T-cell (primary cell): ENCODE measurements at regions not wholly inside any gene's neighbourhood (a gene's known extent, or its start where the extent isn't known, plus 50 kb on each side); places are given as distances from the start of the nearest gene placed in this dataset.
A peak's percentile ranks its signal among the peaks of the same experiment; 100 is the strongest.

Source experiments
- ATAC-seq, 4 experiments: fragments of 200-7000 bp in 3 of 4; fragments of 150-1000 bp in 1 of 4; cut with Tn5 transposase; replicated peaks in 1 of 4; 1 replicate in 3 of 4; 2 replicates in 1 of 4; pipeline ENCODE4 v1.10.0; 2021; ENCODE audit warnings: moderate library complexity in 3 of 4, mild to moderate bottlenecking in 2 of 4, moderate number of reproducible peaks in 1 of 4
- CTCF ChIA-PET, 2 donors: fragments of 300-600 bp; sonication (Branson Sonifier 250); formaldehyde crosslinking; loops; one replicate each; lab custom pipeline; 2022; ENCODE audit warnings: antibody characterized with exemption in 2 of 2; lab: Charles Lee
- POLR2A ChIA-PET, 2 donors: fragments of 300-600 bp; sonication (Branson Sonifier 250); formaldehyde crosslinking; loops; one replicate each; lab custom pipeline; 2022; ENCODE audit warnings: antibody characterized with exemption in 2 of 2; lab: Charles Lee
- DNase-seq, 35 experiments: peaks; one replicate each; pipeline versions ENCODE4 v3.0.0 to v3.0.0-alpha.2; 2013 to 2023
- H3K27ac ChIP-seq: one replicate; pipeline ENCODE4 v1.5.1; 2013; ENCODE audit warnings: low read length
- H3K27me3 ChIP-seq, 2 experiments: replicated peaks in 1 of 2; 1 replicate in 1 of 2; 2 replicates in 1 of 2; pipeline versions ENCODE4 v1.6.1 to v1.7.0; 2013; ENCODE audit warnings: low read length in 1 of 2, mixed read lengths in 1 of 2; ENCODE audit not compliant: control insufficient read depth in 2 of 2, insufficient read depth in 2 of 2; ENCODE audit errors: extremely low read depth in 1 of 2
- H3K36me3 ChIP-seq, 2 donors: 1 replicate in 1 of 2; 2 replicates in 1 of 2; pipeline versions ENCODE4 v1.6.1 to v1.7.0; 2013; ENCODE audit warnings: low read length in 1 of 2; ENCODE audit not compliant: control insufficient read depth in 2 of 2, insufficient read depth in 1 of 2; ENCODE audit errors: extremely low read depth in 1 of 2
- H3K4me1 ChIP-seq, 2 experiments: 1 replicate in 1 of 2; 2 replicates in 1 of 2; pipeline versions ENCODE4 v1.6.1 to v1.7.0; 2013; ENCODE audit warnings: low read length in 2 of 2, mixed read lengths in 1 of 2; ENCODE audit not compliant: insufficient read depth in 2 of 2, control insufficient read depth in 1 of 2; ENCODE audit errors: extremely low read depth in 1 of 2
- H3K4me3 ChIP-seq, 2 donors: 1 replicate in 1 of 2; 2 replicates in 1 of 2; pipeline versions ENCODE4 v1.5.1 to v1.7.0; 2013; ENCODE audit warnings: mild to moderate bottlenecking in 2 of 2, low read length in 1 of 2, moderate library complexity in 1 of 2; ENCODE audit not compliant: control insufficient read depth in 1 of 2; ENCODE audit errors: extremely low read depth in 1 of 2
- H3K9me3 ChIP-seq: 2 replicates; pipeline ENCODE4 v1.7.0; 2013
- H3K27ac Mint-ChIP-seq, 2 donors: one replicate each; pipeline ENCODE4 v1.8.0; 2020 to 2021; ENCODE audit warnings: mild to moderate bottlenecking in 2 of 2, mixed read lengths in 2 of 2
- H3K27me3 Mint-ChIP-seq, 2 donors: one replicate each; pipeline ENCODE4 v1.8.0; 2021 to 2022; ENCODE audit warnings: mixed read lengths in 2 of 2
- H3K36me3 Mint-ChIP-seq: one replicate; pipeline ENCODE4 v1.8.0; 2021; ENCODE audit warnings: mixed read lengths
- H3K4me1 Mint-ChIP-seq, 3 donors: one replicate each; pipeline ENCODE4 v1.8.0; 2020 to 2022; ENCODE audit warnings: mixed read lengths in 3 of 3, mild to moderate bottlenecking in 1 of 3
- H3K4me3 Mint-ChIP-seq, 3 donors: one replicate each; pipeline ENCODE4 v1.8.0; 2020 to 2022; ENCODE audit warnings: mild to moderate bottlenecking in 3 of 3, mixed read lengths in 3 of 3, moderate library complexity in 3 of 3
- H3K9me3 Mint-ChIP-seq, 3 donors: one replicate each; pipeline ENCODE4 v1.8.0; 2020 to 2022; ENCODE audit warnings: mixed read lengths in 3 of 3
- WGBS: methylation state at CpG from one replicate; pipeline ENCODE4 v1.1.5; 2013; ENCODE audit warnings: missing lambda C conversion rate; ENCODE audit not compliant: insufficient coverage; 5-methylcytosine and 5-hydroxymethylcytosine counted together

GRCh38 chr20:40339661-40340449 lies 349.2 kb downstream of the MAFB start:
- Mint-ChIP-seq H3K4me3 (no peak overlapping the region), H3K36me3 (no peaks in the 10 kb centered on the region), H3K27me3 (peaks cover 3 to 9% of the 10 kb centered on the region in 2 donors), H3K4me1 (no peaks in the 10 kb centered on the region), H3K9me3 (peaks cover 15 to 20% (median 19%) of the 10 kb centered on the region in 3 donors), H3K27ac (no peak overlapping the region)
- no peaks in the 10 kb centered on the region for H3K4me1 ChIP-seq
- no peak overlapping the region for H3K27ac ChIP-seq
- WGBS, result no CpG with 5 or more reads among the region's 2 CpGs
- CTCF ChIA-PET, result no interaction called here
- H3K27me3 ChIP-seq, result peaks cover 0 to 3% of the 10 kb centered on the region in 2 experiments
- ATAC-seq (no peak), DNase-seq (peak in 1 of 35 experiments; percentile 16)
- no peaks in the 10 kb centered on the region for H3K36me3 ChIP-seq
- H3K4me3 ChIP-seq, result no peak overlapping the region
- POLR2A ChIA-PET, result no interaction called here
- H3K9me3 ChIP-seq, result no peaks in the 10 kb centered on the region

GRCh38 chr20:40336533-40336932 lies 352.5 kb downstream of the MAFB start:
- Mint-ChIP-seq H3K9me3 (peaks cover 0 to 9% (median 0%) of the 10 kb centered on the region in 3 donors), H3K36me3 (no peaks in the 10 kb centered on the region), H3K4me1 (no peaks in the 10 kb centered on the region), H3K4me3 (no peak overlapping the region), H3K27me3 (peaks cover 5 to 20% of the 10 kb centered on the region in 2 donors), H3K27ac (no peak overlapping the region)
- H3K4me3 ChIP-seq, result no peak overlapping the region
- ChIA-PET CTCF (no interaction called here), POLR2A (no interaction called here)
- no peaks in the 10 kb centered on the region for H3K4me1 ChIP-seq
- no peak overlapping the region for H3K27ac ChIP-seq
- no peaks in the 10 kb centered on the region for H3K9me3 ChIP-seq
- 100% methylated on average over 1 of the region's 1 CpG for WGBS
- no peak for DNase-seq
- no peak for ATAC-seq
- peaks cover 0 to 7% of the 10 kb centered on the region in 2 experiments for H3K27me3 ChIP-seq
- no peaks in the 10 kb centered on the region for H3K36me3 ChIP-seq

GRCh38 chr20:40335901-40336351 lies 353.1 kb downstream of the MAFB start:
- Histone ChIP-seq H3K27ac (no peak overlapping the region), H3K4me3 (no peak overlapping the region), H3K4me1 (no peaks in the 10 kb centered on the region), H3K36me3 (no peaks in the 10 kb centered on the region), H3K9me3 (no peaks in the 10 kb centered on the region), H3K27me3 (peaks cover 0 to 7% of the 10 kb centered on the region in 2 experiments)
- Mint-ChIP-seq H3K27me3 (peaks cover 5 to 20% of the 10 kb centered on the region in 2 donors), H3K27ac (no peak overlapping the region), H3K9me3 (peaks cover 0 to 9% (median 0%) of the 10 kb centered on the region in 3 donors), H3K36me3 (no peaks in the 10 kb centered on the region), H3K4me1 (no peaks in the 10 kb centered on the region), H3K4me3 (no peak overlapping the region)
- ChIA-PET POLR2A (interaction anchor here in 1 of 2 donors (0.6 kb wide), 1 partner anchor 12 kb away, joined by 5 read pairs; no protein-coding TSS in a partner anchor), CTCF (no interaction called here)
- ATAC-seq, result no peak
- WGBS, result 14% methylated on average over 1 of the region's 3 CpGs
- no peak for DNase-seq

GRCh38 chr20:40335437-40335836 lies 353.6 kb downstream of the MAFB start:
- Mint-ChIP-seq H3K36me3 (no peaks in the 10 kb centered on the region), H3K4me1 (no peaks in the 10 kb centered on the region), H3K27me3 (peaks cover 5 to 20% of the 10 kb centered on the region in 2 donors), H3K9me3 (peaks cover 0 to 12% (median 0%) of the 10 kb centered on the region in 3 donors), H3K4me3 (no peak overlapping the region), H3K27ac (no peak overlapping the region)
- Histone ChIP-seq H3K27me3 (peaks cover 0 to 7% of the 10 kb centered on the region in 2 experiments), H3K4me1 (no peaks in the 10 kb centered on the region), H3K27ac (no peak overlapping the region), H3K4me3 (no peak overlapping the region), H3K36me3 (no peaks in the 10 kb centered on the region), H3K9me3 (no peaks in the 10 kb centered on the region)
- CTCF ChIA-PET, result no interaction called here
- POLR2A ChIA-PET, result no interaction called here
- no peak for ATAC-seq
- no CpG with 5 or more reads among the region's 6 CpGs for WGBS
- DNase-seq, result no peak

- POLR2A ChIA-PET, result no interaction called here
- H3K27me3 Mint-ChIP-seq, result peaks cover 5 to 14% of the 10 kb centered on the region in 2 donors
Observed at GRCh38 chr20:40333591-40333990, 355.4 kb downstream of the MAFB start.

GRCh38 chr20:40331807-40332560 lies 357.1 kb downstream of the MAFB start:
- POLR2A ChIA-PET, result no interaction called here

More at GRCh38 chr20:40333591-40333990, 355.4 kb downstream of the MAFB start:
- WGBS, result 17% methylated on average over 1 of the region's 2 CpGs
- Mint-ChIP-seq H3K4me3 (no peak overlapping the region), H3K9me3 (peaks cover 0 to 9% (median 0%) of the 10 kb centered on the region in 3 donors), H3K4me1 (no peaks in the 10 kb centered on the region), H3K36me3 (no peaks in the 10 kb centered on the region), H3K27ac (no peak overlapping the region)
- DNase-seq (no peak), ATAC-seq (no peak)
- Histone ChIP-seq H3K9me3 (no peaks in the 10 kb centered on the region), H3K27me3 (peaks cover 0 to 7% of the 10 kb centered on the region in 2 experiments), H3K4me1 (no peaks in the 10 kb centered on the region), H3K27ac (no peak overlapping the region), H3K4me3 (no peak overlapping the region), H3K36me3 (no peaks in the 10 kb centered on the region)
- CTCF ChIA-PET, result no interaction called here

More at GRCh38 chr20:40331807-40332560, 357.1 kb downstream of the MAFB start:
- DNase-seq (no peak), ATAC-seq (no peak)
- H3K27ac ChIP-seq, result no peak overlapping the region
- no peaks in the 10 kb centered on the region for H3K36me3 Mint-ChIP-seq
- H3K4me1 Mint-ChIP-seq, result no peaks in the 10 kb centered on the region
- no peak overlapping the region for H3K4me3 ChIP-seq
- H3K36me3 ChIP-seq, result no peaks in the 10 kb centered on the region
- peaks cover 6 to 18% of the 10 kb centered on the region in 2 donors for H3K27me3 Mint-ChIP-seq
- no peaks in the 10 kb centered on the region for H3K9me3 ChIP-seq
- peaks cover 0 to 9% (median 0%) of the 10 kb centered on the region in 3 donors for H3K9me3 Mint-ChIP-seq
- 71% methylated on average over 6 of the region's 9 CpGs for WGBS
- H3K4me3 Mint-ChIP-seq, result no peak overlapping the region
- no peaks in the 10 kb centered on the region for H3K4me1 ChIP-seq
- H3K27me3 ChIP-seq, result peaks cover 0 to 7% of the 10 kb centered on the region in 2 experiments
- no peak overlapping the region for H3K27ac Mint-ChIP-seq
- CTCF ChIA-PET, result no interaction called here
